ENCODE measurements at regions not wholly inside any gene's neighbourhood (a gene's known extent, or its start where the extent isn't known, plus 50 kb on each side); places are given as distances from the start of the nearest gene placed in this dataset.

- Histone ChIP-seq H2BK12ac (ENCODE audit: low read length) (no peak overlapping the region), H2BK5ac (ENCODE audit: low read depth, low read length, poor library complexity) (no peak overlapping the region), H3K27me3 (ENCODE audit: insufficient read depth, low read length) (no peaks in the 10 kb centered on the region), H3K9ac (ENCODE audit: low read length) (no peak overlapping the region), H2AFZ (ENCODE audit: insufficient read depth, low read length, poor library complexity) (no peak overlapping the region), H3K27ac (ENCODE audit: low read depth, low read length) (no peak overlapping the region), H3K36me3 (ENCODE audit: control insufficient read depth in 1 of 2, insufficient read depth in 2 of 2, low read length in 2 of 2) (no peaks in the 10 kb centered on the region), H4K12ac (ENCODE audit: low read depth, low read length) (no peak overlapping the region), H2BK120ac (ENCODE audit: insufficient read depth, low read length, poor library complexity) (no peak overlapping the region), H2AK5ac (ENCODE audit: low read length) (no peak overlapping the region), H3K79me1 (ENCODE audit: low read length) (no peaks in the 10 kb centered on the region), H3K14ac (ENCODE audit: low read length) (no peak overlapping the region), H3K4me3 (ENCODE audit: low read depth, low read length) (no peak overlapping the region), H3K79me2 (ENCODE audit: control insufficient read depth, insufficient read depth, low read length, poor library complexity) (no peaks in the 10 kb centered on the region), H3K18ac (ENCODE audit: low read length) (no peak overlapping the region), H3K23ac (ENCODE audit: low read length) (no peak overlapping the region), H3K4me1 (ENCODE audit: control insufficient read depth in 1 of 2, insufficient read depth in 2 of 2, low read length in 2 of 2) (no peaks in the 10 kb centered on the region), H3K9me3 (ENCODE audit: insufficient read depth, low read depth, low read length) (no peaks in the 10 kb centered on the region), H4K91ac (ENCODE audit: low read depth, low read length) (no peak overlapping the region), H3K4ac (ENCODE audit: low read depth, low read length) (no peak overlapping the region), H3K4me2 (ENCODE audit: low read length) (no peak overlapping the region), H4K8ac (ENCODE audit: low read depth, low read length) (no peak overlapping the region)
- DNase-seq = no peak
- WGBS (ENCODE audit: extremely low coverage, insufficient coverage, insufficient read length) = no CpG with 5 or more reads among the region's 3 CpGs
These were observed 872.4 kb downstream of the C4orf33 start for GRCh38 chr4:129968366-129968765.

GRCh38 chr4:129968778-129969177, 872.8 kb downstream of the C4orf33 start:
- no peak overlapping the region for H3K23ac ChIP-seq (ENCODE audit: low read length)
- H4K8ac ChIP-seq (ENCODE audit: low read depth, low read length) = no peak overlapping the region
- H4K91ac ChIP-seq (ENCODE audit: low read depth, low read length) = no peak overlapping the region
- H3K4me3 ChIP-seq (ENCODE audit: low read depth, low read length) = no peak overlapping the region
- H3K4me2 ChIP-seq (ENCODE audit: low read length) = no peak overlapping the region
- no peak overlapping the region for H3K18ac ChIP-seq (ENCODE audit: low read length)
- H2AFZ ChIP-seq (ENCODE audit: insufficient read depth, low read length, poor library complexity) = no peak overlapping the region
- H3K14ac ChIP-seq (ENCODE audit: low read length) = no peak overlapping the region
- no peaks in the 10 kb centered on the region for H3K9me3 ChIP-seq (ENCODE audit: insufficient read depth, low read depth, low read length)
- H3K9ac ChIP-seq (ENCODE audit: low read length) = no peak overlapping the region
- H3K27ac ChIP-seq (ENCODE audit: low read depth, low read length) = no peak overlapping the region
- no peaks in the 10 kb centered on the region for H3K79me2 ChIP-seq (ENCODE audit: control insufficient read depth, insufficient read depth, low read length, poor library complexity)
- H2AK5ac ChIP-seq (ENCODE audit: low read length) = no peak overlapping the region
- DNase-seq = no peak
- no peak overlapping the region for H4K12ac ChIP-seq (ENCODE audit: low read depth, low read length)
- no peaks in the 10 kb centered on the region for H3K4me1 ChIP-seq (ENCODE audit: control insufficient read depth in 1 of 2, insufficient read depth in 2 of 2, low read length in 2 of 2)
- no peaks in the 10 kb centered on the region for H3K79me1 ChIP-seq (ENCODE audit: low read length)
- no peak overlapping the region for H2BK5ac ChIP-seq (ENCODE audit: low read depth, low read length, poor library complexity)
- no peak overlapping the region for H2BK120ac ChIP-seq (ENCODE audit: insufficient read depth, low read length, poor library complexity)
- H3K4ac ChIP-seq (ENCODE audit: low read depth, low read length) = no peak overlapping the region
- no CpG with 5 or more reads among the region's 1 CpG for WGBS (ENCODE audit: extremely low coverage, insufficient coverage, insufficient read length)
- no peaks in the 10 kb centered on the region for H3K36me3 ChIP-seq (ENCODE audit: control insufficient read depth in 1 of 2, insufficient read depth in 2 of 2, low read length in 2 of 2)
- H3K27me3 ChIP-seq (ENCODE audit: insufficient read depth, low read length) = no peaks in the 10 kb centered on the region
- no peak overlapping the region for H2BK12ac ChIP-seq (ENCODE audit: low read length)

GRCh38 chr4:129970801-129971200, 874.8 kb downstream of the C4orf33 start:
- no peak for DNase-seq

GRCh38 chr4:129971419-129971818, 875.5 kb downstream of the C4orf33 start:
- Histone ChIP-seq H4K91ac (ENCODE audit: low read depth, low read length) (no peak overlapping the region), H3K4me3 (ENCODE audit: low read depth, low read length) (no peak overlapping the region), H2BK120ac (ENCODE audit: insufficient read depth, low read length, poor library complexity) (no peak overlapping the region), H2AFZ (ENCODE audit: insufficient read depth, low read length, poor library complexity) (no peak overlapping the region), H3K4me2 (ENCODE audit: low read length) (no peak overlapping the region), H3K79me2 (ENCODE audit: control insufficient read depth, insufficient read depth, low read length, poor library complexity) (no peaks in the 10 kb centered on the region), H3K18ac (ENCODE audit: low read length) (no peak overlapping the region), H2BK12ac (ENCODE audit: low read length) (no peak overlapping the region), H3K36me3 (ENCODE audit: control insufficient read depth in 1 of 2, insufficient read depth in 2 of 2, low read length in 2 of 2) (no peaks in the 10 kb centered on the region), H3K9me3 (ENCODE audit: insufficient read depth, low read depth, low read length) (no peaks in the 10 kb centered on the region), H4K12ac (ENCODE audit: low read depth, low read length) (no peak overlapping the region), H2BK5ac (ENCODE audit: low read depth, low read length, poor library complexity) (no peak overlapping the region), H3K27ac (ENCODE audit: low read depth, low read length) (no peak overlapping the region), H3K4me1 (ENCODE audit: control insufficient read depth in 1 of 2, insufficient read depth in 2 of 2, low read length in 2 of 2) (no peaks in the 10 kb centered on the region), H4K8ac (ENCODE audit: low read depth, low read length) (no peak overlapping the region), H3K79me1 (ENCODE audit: low read length) (no peaks in the 10 kb centered on the region), H2AK5ac (ENCODE audit: low read length) (no peak overlapping the region), H3K9ac (ENCODE audit: low read length) (no peak overlapping the region), H3K4ac (ENCODE audit: low read depth, low read length) (no peak overlapping the region), H3K27me3 (ENCODE audit: insufficient read depth, low read length) (no peaks in the 10 kb centered on the region), H3K23ac (ENCODE audit: low read length) (no peak overlapping the region), H3K14ac (ENCODE audit: low read length) (no peak overlapping the region)
- no peak for DNase-seq

More at GRCh38 chr4:129970801-129971200, 874.8 kb downstream of the C4orf33 start:
- Histone ChIP-seq H3K4me3 (ENCODE audit: low read depth, low read length) (no peak overlapping the region), H3K79me2 (ENCODE audit: control insufficient read depth, insufficient read depth, low read length, poor library complexity) (no peaks in the 10 kb centered on the region), H3K14ac (ENCODE audit: low read length) (no peak overlapping the region), H3K9me3 (ENCODE audit: insufficient read depth, low read depth, low read length) (no peaks in the 10 kb centered on the region), H4K8ac (ENCODE audit: low read depth, low read length) (no peak overlapping the region), H2AK5ac (ENCODE audit: low read length) (no peak overlapping the region), H3K4me1 (ENCODE audit: control insufficient read depth in 1 of 2, insufficient read depth in 2 of 2, low read length in 2 of 2) (no peaks in the 10 kb centered on the region), H3K79me1 (ENCODE audit: low read length) (no peaks in the 10 kb centered on the region), H2AFZ (ENCODE audit: insufficient read depth, low read length, poor library complexity) (no peak overlapping the region), H4K12ac (ENCODE audit: low read depth, low read length) (no peak overlapping the region), H3K18ac (ENCODE audit: low read length) (no peak overlapping the region), H4K91ac (ENCODE audit: low read depth, low read length) (no peak overlapping the region), H2BK120ac (ENCODE audit: insufficient read depth, low read length, poor library complexity) (no peak overlapping the region), H3K36me3 (ENCODE audit: control insufficient read depth in 1 of 2, insufficient read depth in 2 of 2, low read length in 2 of 2) (no peaks in the 10 kb centered on the region), H3K23ac (ENCODE audit: low read length) (no peak overlapping the region), H2BK12ac (ENCODE audit: low read length) (no peak overlapping the region), H2BK5ac (ENCODE audit: low read depth, low read length, poor library complexity) (no peak overlapping the region), H3K27me3 (ENCODE audit: insufficient read depth, low read length) (no peaks in the 10 kb centered on the region), H3K9ac (ENCODE audit: low read length) (no peak overlapping the region), H3K27ac (ENCODE audit: low read depth, low read length) (no peak overlapping the region), H3K4ac (ENCODE audit: low read depth, low read length) (no peak overlapping the region), H3K4me2 (ENCODE audit: low read length) (no peak overlapping the region)
- no CpG with 5 or more reads among the region's 3 CpGs for WGBS (ENCODE audit: extremely low coverage, insufficient coverage, insufficient read length)
